GM18873 (cell line): ENCODE measurements at regions not wholly inside any gene's neighbourhood (a gene's known extent, or its start where the extent isn't known, plus 50 kb on each side); places are given as distances from the start of the nearest gene placed in this dataset.

Experiments
- ATAC-seq: cut with Tn5 transposase; IDR thresholded peaks from one replicate; pipeline ENCODE4 v1.9.1; 2021; ENCODE audit warnings: mild to moderate bottlenecking, moderate library complexity, moderate number of reproducible peaks; ENCODE audit not compliant: unreplicated experiment, low FRiP score

GRCh38 chr13:107832500-107833100 lies 382.7 kb downstream of the LIG4 start:
- ATAC-seq, result no peak

- no peak for ATAC-seq
Measured at GRCh38 chr13:107830804-107831203, 384.5 kb downstream of the LIG4 start.

DNA sequence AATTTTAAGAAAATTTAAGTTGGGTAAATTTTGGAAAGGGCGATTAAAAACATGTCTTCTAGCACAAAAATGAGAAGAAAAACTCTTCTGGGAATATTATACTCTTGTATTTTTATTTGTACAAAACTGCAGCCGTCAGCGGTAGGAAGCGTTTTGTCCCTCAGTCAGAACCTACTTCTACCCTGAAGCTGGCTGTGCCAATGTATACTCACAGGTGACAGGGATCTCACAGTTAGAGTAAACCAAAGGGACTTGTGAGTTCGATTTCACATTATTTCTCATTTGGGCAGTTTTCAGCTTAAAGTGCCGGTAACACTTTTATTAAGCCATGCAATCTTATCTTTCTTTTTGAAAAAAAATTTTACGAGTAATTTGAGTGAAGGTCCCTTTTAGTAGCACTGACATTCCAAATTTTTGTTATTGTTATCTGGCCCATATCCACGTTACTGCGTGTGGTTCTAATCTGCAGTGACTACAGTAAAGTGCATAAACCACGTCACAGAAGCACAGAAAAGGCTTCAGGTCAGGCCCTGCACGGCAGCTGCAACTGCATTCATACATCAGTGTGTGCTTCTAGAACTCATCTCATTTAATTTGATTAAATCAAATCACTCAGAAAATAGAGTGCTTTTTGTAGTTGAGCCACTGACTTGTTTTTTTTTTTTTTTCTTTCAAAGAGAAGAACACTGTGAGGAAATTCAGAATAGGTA lies 387.3 kb downstream of the LIG4 start:
- no peak for ATAC-seq

- no peak for ATAC-seq
Measured at GRCh38 chr13:107824635-107825034, 390.7 kb downstream of the LIG4 start.

- no peak for ATAC-seq
Measured at GRCh38 chr13:107822006-107822405, 393.3 kb downstream of the LIG4 start.

DNA sequence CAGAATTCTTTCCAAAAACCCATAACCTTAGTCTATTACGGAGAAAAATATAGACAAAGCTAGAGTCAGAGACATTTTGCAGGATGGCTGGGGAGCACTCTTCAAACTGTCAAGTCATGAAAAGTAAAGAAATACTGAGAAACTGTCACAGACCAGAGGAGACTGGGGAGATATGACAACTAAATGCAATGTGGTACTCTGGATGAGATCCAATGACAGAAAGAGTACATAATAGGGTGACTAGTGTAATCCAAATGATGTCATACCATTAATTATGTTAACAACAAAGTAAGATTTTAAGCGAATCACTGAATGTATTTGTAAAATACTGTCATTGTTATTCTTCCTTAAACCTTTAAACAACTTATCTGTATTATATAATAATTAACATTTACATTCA lies 393.8 kb downstream of the LIG4 start:
- ATAC-seq, result no peak

DNA sequence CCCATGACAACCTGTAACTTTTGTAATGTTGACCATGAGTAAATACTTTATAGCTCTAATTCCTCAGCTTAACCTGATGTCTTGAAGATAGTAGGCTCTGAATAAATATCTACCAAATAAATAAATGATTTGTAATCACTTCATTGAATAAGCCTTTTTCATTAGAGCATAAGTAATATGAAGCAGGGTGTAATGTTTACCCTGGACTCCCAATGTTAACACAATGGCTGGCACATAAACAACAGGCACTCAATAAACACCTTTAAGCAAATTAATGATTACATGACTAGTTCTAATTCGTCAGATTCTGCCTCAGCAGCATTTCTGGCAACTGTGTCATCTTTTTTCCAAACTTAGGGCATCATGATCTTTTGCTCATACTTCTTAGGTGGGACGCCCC lies 396.3 kb downstream of the LIG4 start:
- no peak for ATAC-seq

- ATAC-seq, result no peak
Measured at GRCh38 chr13:107817647-107818287, 397.6 kb downstream of the LIG4 start.

DNA sequence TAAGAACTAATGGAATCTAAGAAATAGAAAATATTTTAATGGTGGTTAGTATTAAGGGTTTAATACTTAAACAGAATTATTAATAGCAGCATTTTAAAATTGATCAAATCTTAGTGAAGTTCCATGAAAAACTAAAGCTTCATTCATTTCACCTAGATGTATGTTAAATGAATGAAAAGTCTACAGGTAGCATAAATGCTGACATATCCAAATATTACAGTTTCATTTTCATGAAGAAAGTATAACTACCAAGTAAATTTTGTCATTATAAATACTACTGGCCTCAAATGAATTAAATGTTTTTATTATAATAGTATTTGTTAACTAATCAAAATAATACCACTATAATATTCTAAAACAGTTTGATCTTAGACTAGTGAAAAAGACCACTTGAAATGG lies 403.3 kb downstream of the LIG4 start:
- no peak for ATAC-seq

- no peak for ATAC-seq
Measured at GRCh38 chr13:107811233-107812013, 403.9 kb downstream of the LIG4 start.

DNA sequence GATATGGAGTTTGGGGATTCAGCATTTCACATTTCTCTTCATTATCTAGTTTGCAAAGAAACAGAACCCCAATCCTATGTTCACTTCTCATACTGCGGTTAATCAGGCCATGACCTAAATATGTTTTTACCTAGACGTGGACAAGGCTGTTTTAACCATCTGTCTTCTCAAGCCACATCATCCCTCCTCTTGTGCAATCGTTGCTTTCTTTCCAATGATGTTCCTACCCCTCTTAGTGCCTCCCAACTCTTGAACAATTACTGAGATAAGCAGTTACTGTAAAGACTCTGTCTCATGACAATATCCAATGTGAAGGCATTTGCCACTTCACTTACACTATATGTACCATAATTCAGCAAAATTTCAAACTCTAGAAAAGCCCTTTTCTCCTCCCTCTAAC lies 406.2 kb downstream of the LIG4 start:
- no peak for ATAC-seq

- no peak for ATAC-seq
Measured at GRCh38 chr13:107808389-107808788, 406.9 kb downstream of the LIG4 start.

DNA sequence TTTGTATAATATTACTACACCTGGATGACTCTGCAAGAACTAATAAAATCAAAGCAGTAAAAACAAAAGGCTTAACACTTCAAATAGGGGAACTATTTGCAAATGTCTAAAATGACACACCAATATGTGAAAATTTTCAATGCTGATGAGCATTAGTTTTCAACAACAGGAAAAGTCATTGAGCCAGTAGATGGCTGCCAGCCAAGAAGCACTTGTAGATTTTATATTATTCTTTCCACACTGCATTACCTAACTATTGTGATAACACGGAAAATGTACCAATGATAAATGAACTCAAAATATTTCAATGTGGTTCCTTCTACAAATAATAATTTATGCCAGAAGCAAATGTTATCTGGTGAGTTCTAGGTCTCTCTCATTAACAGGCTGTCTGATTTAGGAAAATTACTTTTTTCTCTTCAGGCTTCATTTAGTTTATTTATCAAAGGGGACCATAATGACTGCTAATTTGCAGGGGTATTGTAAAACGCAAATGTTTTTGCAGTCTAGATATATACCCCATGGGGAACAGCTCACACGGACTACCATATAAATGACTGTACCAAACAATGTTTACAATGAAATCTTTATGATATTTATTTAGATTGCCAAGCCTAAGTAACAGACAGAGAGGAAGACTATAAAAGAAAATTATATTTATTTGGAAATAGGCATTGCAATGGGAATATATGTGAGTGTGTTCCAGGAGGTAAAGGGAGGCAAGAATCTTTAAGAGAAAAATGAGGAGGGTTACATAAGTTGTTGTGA lies 407.8 kb downstream of the LIG4 start:
- no peak for ATAC-seq

DNA sequence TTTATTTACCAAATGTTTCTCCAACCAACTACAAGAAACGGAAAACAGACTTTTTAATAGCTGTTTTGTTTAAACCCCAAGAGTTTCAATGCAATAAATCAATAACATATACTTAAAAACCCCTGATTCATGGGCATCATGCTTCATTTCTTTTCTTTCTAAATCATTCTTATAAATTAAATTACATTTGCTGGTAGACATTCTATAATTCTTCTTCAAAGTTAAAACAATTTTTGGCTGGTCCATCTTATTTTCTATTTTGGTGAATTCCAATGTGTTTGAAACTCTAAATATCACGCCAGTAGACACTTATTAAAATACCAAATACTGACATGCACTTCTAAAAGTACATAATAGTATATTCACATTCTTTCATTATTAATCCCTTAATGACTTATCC lies 408.6 kb downstream of the LIG4 start:
- no peak for ATAC-seq

DNA sequence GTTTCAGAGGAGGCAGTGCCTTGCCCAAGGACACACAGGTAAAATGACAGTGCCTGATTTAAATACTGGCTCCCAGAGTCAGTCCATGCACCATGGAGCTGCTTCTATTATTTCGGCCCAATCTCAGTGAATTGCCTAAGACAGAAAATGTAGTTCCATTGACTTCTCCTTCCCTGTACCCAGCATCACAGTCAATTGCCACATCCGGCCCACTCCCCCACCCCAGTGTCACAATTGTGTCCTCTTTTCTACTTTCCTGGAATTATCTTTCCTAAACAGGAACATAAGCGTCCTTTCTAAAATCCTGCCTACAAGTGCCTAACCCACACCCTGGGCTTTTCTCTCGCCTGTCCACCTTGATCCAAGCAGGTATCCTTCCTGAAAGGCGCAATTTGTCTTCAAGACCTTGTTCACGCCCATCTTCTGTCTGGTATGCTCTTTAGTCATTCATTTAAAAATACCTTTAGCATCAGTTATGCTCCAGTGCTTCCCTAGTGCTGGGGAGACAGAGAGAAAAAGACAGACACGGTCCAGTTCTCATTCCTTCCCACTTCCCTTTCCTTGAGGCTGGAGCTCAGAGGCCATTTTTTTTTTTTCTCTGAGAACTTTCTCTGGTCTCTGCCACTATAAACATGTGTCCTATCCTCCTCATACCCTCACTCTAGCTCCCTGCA lies 411.4 kb downstream of the LIG4 start:
- no peak for ATAC-seq

DNA sequence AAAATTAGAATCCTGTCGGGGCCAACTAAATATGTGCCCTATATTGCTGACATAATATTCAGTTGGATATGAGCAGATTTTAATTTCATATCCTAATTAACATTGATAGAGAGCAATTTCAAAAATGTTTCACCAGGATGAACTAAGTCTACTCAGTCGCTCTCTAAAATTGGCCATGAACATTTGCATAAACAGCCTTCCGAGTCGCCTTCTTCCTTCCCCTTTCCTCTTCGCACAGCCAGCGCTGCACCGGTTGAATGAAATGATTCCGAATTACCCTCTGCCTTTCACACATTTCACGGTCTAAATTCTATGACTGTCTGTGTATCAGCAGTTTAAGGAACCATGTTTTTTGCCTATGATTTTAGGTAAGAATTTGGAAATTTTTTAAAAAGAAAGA lies 413.7 kb downstream of the LIG4 start:
- no peak for ATAC-seq

DNA sequence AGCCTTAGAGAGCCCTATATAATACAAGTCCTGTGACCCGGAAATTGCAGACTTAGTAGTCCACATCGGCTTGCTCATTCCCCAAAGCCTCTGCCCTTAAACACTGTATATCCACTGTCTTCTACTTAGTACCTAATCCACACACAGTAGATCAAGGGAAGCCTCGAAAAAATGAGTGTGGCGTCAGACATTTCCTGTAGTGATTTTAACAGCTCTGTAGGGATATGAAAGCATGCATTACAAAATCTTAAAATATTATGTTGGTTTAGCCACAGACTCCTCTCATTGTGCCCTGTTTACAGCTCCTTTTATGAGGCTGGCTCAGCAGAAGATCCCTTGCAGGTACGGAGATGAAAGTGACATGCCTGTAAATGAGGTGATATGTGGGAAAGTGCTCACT lies 416.3 kb downstream of the LIG4 start:
- ATAC-seq, result no peak

GRCh38 chr13:107790397-107790796 lies 424.9 kb downstream of the LIG4 start:
- ATAC-seq, result no peak

DNA sequence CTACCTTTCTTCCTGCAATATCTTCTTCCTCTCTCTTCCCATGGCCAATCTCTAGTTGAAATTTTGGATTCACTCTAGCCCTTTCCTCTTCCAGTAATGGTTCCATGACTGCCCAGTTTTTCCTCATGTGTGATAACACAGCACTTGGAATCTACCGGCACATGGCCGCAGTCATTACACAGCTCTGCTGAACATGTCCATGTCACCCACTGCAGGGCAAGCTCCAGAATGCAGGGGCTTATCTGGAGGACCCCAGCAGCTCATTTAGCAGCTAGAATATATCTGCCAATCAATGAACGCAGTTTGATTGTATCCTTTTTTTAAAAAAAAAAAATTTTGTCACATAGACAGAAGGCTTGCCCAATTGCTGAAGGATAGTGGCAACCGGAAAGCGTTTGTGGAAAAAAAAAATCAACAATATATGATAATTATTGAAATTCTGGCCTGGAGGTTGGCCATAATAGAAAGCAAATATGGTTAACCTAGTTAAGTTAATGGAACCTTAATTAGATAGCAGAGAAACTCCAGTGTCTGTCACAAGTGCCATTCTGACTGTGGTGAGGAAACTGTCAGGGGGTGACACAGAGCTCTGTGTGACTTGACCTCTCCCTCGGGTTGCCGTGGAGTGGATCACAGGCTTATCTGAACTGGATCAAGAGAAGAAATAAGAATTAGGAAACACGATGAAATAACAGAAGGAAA lies 426.7 kb downstream of the LIG4 start:
- ATAC-seq, result no peak
